NT2/D1 (cell line): ENCODE measurements at regions not wholly inside any gene's neighbourhood (a gene's known extent, or its start where the extent isn't known, plus 50 kb on each side); places are given as distances from the start of the nearest gene placed in this dataset.

Experiments
- DNase-seq: peaks from one replicate; pipeline ENCODE4 v3.0.0-alpha.2; 2011; ENCODE audit warnings: low read depth, low spot score
- H3K27me3 ChIP-seq: 2 replicates; pipeline ENCODE4 v1.6.0; 2011; ENCODE audit warnings: mild to moderate bottlenecking; ENCODE audit not compliant: insufficient read length, insufficient read depth
- H3K36me3 ChIP-seq: 2 replicates; pipeline ENCODE4 v1.6.1; 2011; ENCODE audit warnings: mild to moderate bottlenecking, low read length, mixed read lengths; ENCODE audit not compliant: insufficient read depth, insufficient read length
- H3K4me1 ChIP-seq: 2 replicates; pipeline ENCODE4 v1.5.1; 2011; ENCODE audit not compliant: insufficient read depth, insufficient read length
- H3K4me3 ChIP-seq: 2 replicates; pipeline ENCODE4 v1.5.1; 2011; ENCODE audit warnings: low read depth; ENCODE audit not compliant: insufficient read length
- H3K9ac ChIP-seq: 2 replicates; pipeline ENCODE4 v1.6.0; 2011; ENCODE audit warnings: low read depth; ENCODE audit not compliant: insufficient read length
- H3K9me3 ChIP-seq: 2 replicates; pipeline ENCODE4 v1.5.1; 2011; ENCODE audit warnings: mild to moderate bottlenecking, low read length; ENCODE audit not compliant: insufficient read depth
- SUZ12 ChIP-seq: IDR thresholded peaks from 2 replicates; pipeline ENCODE4 v1.6.1; 2011; ENCODE audit not compliant: insufficient read length, insufficient read depth; ENCODE audit errors: extremely low read depth
- YY1 ChIP-seq: IDR thresholded peaks from 2 replicates; pipeline ENCODE4 v1.6.1; 2011; ENCODE audit not compliant: insufficient read length, insufficient read depth
- ZNF274 ChIP-seq: IDR thresholded peaks from 2 replicates; pipeline ENCODE4 v1.6.1; 2011; ENCODE audit warnings: mild to moderate bottlenecking, low read depth, low read length

DNA sequence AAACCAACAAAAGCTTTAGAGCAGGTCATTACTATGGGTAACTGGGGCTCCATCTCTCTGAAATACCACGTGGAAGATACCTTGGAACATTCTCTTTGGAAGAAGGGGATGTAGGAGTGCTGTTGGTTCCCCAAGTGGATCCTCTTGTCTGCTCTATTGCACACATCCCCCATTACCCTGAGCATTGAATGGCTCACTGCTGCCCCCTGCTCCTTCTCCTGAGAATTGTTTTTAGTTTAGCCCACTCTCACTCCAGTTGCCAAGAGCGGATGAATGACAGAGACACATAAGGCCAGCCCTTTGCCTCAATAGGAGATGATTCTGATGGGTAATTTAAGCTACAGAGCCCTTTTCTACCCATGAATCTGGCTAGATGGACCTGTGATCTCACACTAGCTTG lies 135.6 kb upstream of the SUCLG2 start:
- Histone ChIP-seq H3K9me3 (no peaks in the 10 kb centered on the region), H3K9ac (no peak overlapping the region), H3K4me1 (no peaks in the 10 kb centered on the region), H3K4me3 (no peak overlapping the region), H3K36me3 (no peaks in the 10 kb centered on the region), H3K27me3 (no peaks in the 10 kb centered on the region)
- no peak for TF ChIP-seq SUZ12
- no peak for TF ChIP-seq ZNF274
- no peak for TF ChIP-seq YY1
- DNase-seq: peak; percentile 57

GRCh38 chr3:67788396-67788795 lies 134.0 kb upstream of the SUCLG2 start:
- H3K36me3 ChIP-seq: no peaks in the 10 kb centered on the region
- H3K4me1 ChIP-seq: no peaks in the 10 kb centered on the region
- H3K27me3 ChIP-seq: no peaks in the 10 kb centered on the region
- no peak overlapping the region for H3K4me3 ChIP-seq
- H3K9me3 ChIP-seq: no peaks in the 10 kb centered on the region
- no peak overlapping the region for H3K9ac ChIP-seq
- TF ChIP-seq YY1 (no peak), SUZ12 (no peak), ZNF274 (no peak)
- no peak for DNase-seq

DNA sequence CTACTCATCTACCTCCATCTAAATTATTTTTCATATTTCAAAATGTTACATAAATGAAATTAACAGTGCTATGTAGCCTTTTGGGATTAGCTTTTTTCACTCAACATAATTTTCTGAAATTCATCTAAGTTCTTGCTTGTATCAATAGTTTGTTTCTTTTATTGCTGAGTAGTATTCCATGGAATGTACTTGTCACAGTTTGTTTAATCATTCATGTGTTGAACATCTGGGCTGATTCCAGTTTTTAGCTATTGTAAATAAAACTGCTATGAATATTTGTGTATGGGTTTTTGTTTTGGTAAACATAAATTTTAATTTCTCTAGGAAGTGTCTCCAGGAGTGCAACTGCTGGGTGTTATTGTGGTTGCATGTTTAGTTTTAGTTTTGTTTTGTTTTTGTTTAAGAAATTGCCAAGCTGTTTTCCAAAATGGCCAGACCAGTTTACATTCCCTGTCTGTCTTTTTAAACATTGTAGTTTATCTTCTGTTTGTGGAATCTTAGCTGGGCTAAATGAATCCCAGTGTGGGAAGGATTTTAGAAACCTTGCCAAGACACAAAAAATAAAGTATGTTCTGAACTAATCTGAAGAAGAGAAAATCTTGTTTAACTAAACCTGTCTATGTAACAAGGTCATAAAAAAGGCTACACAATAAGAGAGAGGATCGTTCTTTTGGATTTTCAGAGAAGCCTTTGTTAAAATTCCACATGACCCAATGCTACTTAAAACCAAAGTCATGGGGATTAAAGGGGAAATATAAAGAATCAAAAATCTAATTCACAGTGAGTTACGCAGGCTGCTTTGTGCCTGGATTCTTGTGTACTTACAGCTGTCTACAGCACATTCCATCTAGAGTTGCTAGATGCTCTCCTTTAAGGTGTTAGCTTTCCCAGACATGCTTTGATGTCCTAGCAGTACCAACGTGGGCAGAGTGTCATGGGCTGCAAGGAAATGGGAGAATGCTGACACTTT lies 129.2 kb upstream of the SUCLG2 start:
- Histone ChIP-seq H3K9me3 (no peaks in the 10 kb centered on the region), H3K9ac (no peak overlapping the region)
- no peak for DNase-seq

DNA sequence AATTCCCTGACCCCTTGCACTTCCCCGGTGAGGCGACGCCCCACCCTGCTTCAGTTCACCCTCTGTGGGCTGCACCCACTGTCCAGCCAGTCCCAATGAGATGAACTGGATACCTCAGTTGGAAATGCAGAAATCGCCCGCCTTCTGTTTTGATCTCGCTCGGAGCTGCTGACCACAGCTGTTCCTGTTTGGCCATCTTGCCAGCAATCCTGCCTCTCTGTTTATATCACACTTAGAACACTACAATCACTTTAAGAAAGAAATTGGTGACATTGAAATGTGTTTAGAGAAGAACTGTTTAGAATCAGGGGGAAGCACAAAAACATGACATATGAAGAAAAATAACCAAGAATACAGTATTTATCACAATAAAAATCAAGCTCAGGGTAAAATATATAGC lies 127.5 kb upstream of the SUCLG2 start:
- no peak for DNase-seq
- no peaks in the 10 kb centered on the region for H3K9me3 ChIP-seq
- H3K4me1 ChIP-seq: no peaks in the 10 kb centered on the region
- H3K27me3 ChIP-seq: no peaks in the 10 kb centered on the region
- TF ChIP-seq SUZ12: no peak
- TF ChIP-seq ZNF274: no peak
- TF ChIP-seq YY1: no peak
- no peak overlapping the region for H3K4me3 ChIP-seq
- no peak overlapping the region for H3K9ac ChIP-seq
- H3K36me3 ChIP-seq: no peaks in the 10 kb centered on the region

More for the DNA sequence above, 129.2 kb upstream of the SUCLG2 start:
- Histone ChIP-seq H3K27me3 (no peaks in the 10 kb centered on the region), H3K4me1 (no peaks in the 10 kb centered on the region), H3K36me3 (no peaks in the 10 kb centered on the region), H3K4me3 (no peak overlapping the region)
- TF ChIP-seq SUZ12: no peak
- no peak for TF ChIP-seq YY1
- TF ChIP-seq ZNF274: no peak

DNA sequence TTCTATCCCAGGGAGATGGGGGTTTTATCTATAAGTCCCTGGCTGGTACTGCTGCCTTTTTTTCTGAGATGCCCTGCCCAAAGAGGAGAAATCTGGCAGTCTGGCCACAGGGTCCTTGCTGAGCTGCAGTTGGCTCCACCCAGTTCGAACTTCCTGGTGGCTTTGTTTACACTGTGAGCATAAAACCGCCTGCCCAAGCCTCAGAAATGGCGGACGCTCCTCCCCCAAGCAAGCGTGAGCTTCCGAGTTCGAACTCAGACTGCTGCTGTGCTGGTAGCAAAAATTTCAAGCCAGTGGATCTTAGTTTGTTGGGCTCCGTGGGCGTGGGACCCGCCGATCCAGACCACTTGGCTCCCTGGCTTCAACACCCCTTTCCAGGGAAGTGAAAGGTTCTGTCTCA lies 126.8 kb upstream of the SUCLG2 start:
- no peaks in the 10 kb centered on the region for H3K36me3 ChIP-seq
- no peak for DNase-seq
- no peaks in the 10 kb centered on the region for H3K4me1 ChIP-seq
- no peak overlapping the region for H3K4me3 ChIP-seq
- no peaks in the 10 kb centered on the region for H3K27me3 ChIP-seq
- no peak overlapping the region for H3K9ac ChIP-seq
- TF ChIP-seq YY1 (no peak), SUZ12 (no peak), ZNF274 (no peak)
- H3K9me3 ChIP-seq: no peaks in the 10 kb centered on the region

- no peaks in the 10 kb centered on the region for H3K4me1 ChIP-seq
- no peaks in the 10 kb centered on the region for H3K9me3 ChIP-seq
- DNase-seq: no peak
- no peaks in the 10 kb centered on the region for H3K36me3 ChIP-seq
- no peak overlapping the region for H3K9ac ChIP-seq
- TF ChIP-seq YY1: no peak
- no peak for TF ChIP-seq SUZ12
- TF ChIP-seq ZNF274: no peak
- no peak overlapping the region for H3K4me3 ChIP-seq
- H3K27me3 ChIP-seq: no peaks in the 10 kb centered on the region
These were observed 120.3 kb upstream of the SUCLG2 start for GRCh38 chr3:67774676-67775075.

GRCh38 chr3:67765575-67765974 lies 111.2 kb upstream of the SUCLG2 start:
- Histone ChIP-seq H3K9ac (no peak overlapping the region), H3K9me3 (no peaks in the 10 kb centered on the region; the same call in 1 of the 2 replicates), H3K36me3 (no peaks in the 10 kb centered on the region), H3K4me3 (no peak overlapping the region), H3K27me3 (no peaks in the 10 kb centered on the region), H3K4me1 (no peaks in the 10 kb centered on the region)
- TF ChIP-seq ZNF274 (no peak), SUZ12 (no peak), YY1 (no peak)
- DNase-seq: no peak
